ENCODE measurements at regions not wholly inside any gene's neighbourhood (a gene's known extent, or its start where the extent isn't known, plus 50 kb on each side); places are given as distances from the start of the nearest gene placed in this dataset.

DNA sequence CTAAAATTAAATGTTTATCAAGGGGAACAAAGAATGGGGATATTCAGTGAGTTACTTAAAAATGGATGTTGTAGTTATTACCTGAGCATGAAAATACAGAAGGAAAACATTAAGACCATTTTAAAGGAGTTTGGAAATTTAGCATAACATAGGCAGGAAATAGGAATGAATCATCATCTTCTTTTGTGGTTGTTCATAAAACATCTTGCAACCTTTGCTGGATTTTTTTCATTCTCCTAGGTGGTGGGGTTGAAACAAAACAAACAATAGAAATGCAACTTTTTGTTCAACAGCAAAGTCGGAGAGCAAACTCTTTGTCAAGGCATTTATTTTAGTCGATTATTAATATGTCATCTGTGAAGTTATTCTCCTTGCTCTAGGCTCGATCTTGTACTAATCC lies 275.1 kb downstream of the IPO8 start:
- Histone ChIP-seq H3K4me2 (replicated peaks; ENCODE audit: low read depth, low read length, poor library complexity, severe bottlenecking) (no peak overlapping the region), H3K27me3 (replicated peaks in 1 of 4; ENCODE audit: control extremely low read depth in 1 of 4, control insufficient read depth in 3 of 4, insufficient read depth in 4 of 4, low read length in 3 of 4) (no peaks in the 10 kb centered on the region), H3K79me2 (ENCODE audit: control insufficient read depth, insufficient read depth, low read length) (no peaks in the 10 kb centered on the region), H3K9ac (ENCODE audit: low read length) (no peak overlapping the region), H3K27ac (ENCODE audit: low read length in 2 of 2) (no peak overlapping the region), H3K4me3 (ENCODE audit: control extremely low read depth in 1 of 5, extremely low read depth in 1 of 5, insufficient read depth in 1 of 5, low read depth in 2 of 5, low read length in 4 of 5) (no peak overlapping the region), H3K9me3 (ENCODE audit: control extremely low read depth in 1 of 3, control insufficient read depth in 2 of 3, insufficient read depth in 1 of 3, low read length in 2 of 3) (no peaks in the 10 kb centered on the region), H4K20me1 (ENCODE audit: control insufficient read depth, insufficient read depth, low read length, poor library complexity, severe bottlenecking) (no peaks in the 10 kb centered on the region), H2AFZ (ENCODE audit: insufficient read depth, low read depth, low read length, poor library complexity, severe bottlenecking) (no peak overlapping the region), H3K4me1 (ENCODE audit: control insufficient read depth in 2 of 2, insufficient read depth in 2 of 2, low read length in 2 of 2) (no peaks in the 10 kb centered on the region), H3K36me3 (replicated peaks in 1 of 2; ENCODE audit: control extremely low read depth in 1 of 2, control insufficient read depth in 1 of 2, extremely low read depth in 1 of 2, insufficient read depth in 2 of 2, low read length in 1 of 2) (no peaks in the 10 kb centered on the region)
- peaks cover 2% of the 10 kb centered on the region for H3K9me3 Mint-ChIP-seq (ENCODE audit: insufficient read depth)
- no peak overlapping the region for H3K27ac Mint-ChIP-seq
- no CpG with 5 or more reads among the region's 3 CpGs for WGBS (ENCODE audit: insufficient coverage)
- ATAC-seq (ENCODE audit: low read depth) (no peak), DNase-seq (no peak)
- H3K4me1 Mint-ChIP-seq, result no peaks in the 10 kb centered on the region
- ChIA-PET POLR2A (no interaction called here), CTCF (no interaction called here)
- H3K27me3 Mint-ChIP-seq, result no peaks in the 10 kb centered on the region
- intact Hi-C loops (cut with micrococcal nuclease), result no loop called here
- no peak for TF ChIP-seq EZH2 (IDR thresholded peaks at IDR 0.05; ENCODE audit: borderline replicate concordance, insufficient read depth, low read depth, low read length, poor library complexity, severe bottlenecking)
- TF ChIP-seq, protein P1, sequence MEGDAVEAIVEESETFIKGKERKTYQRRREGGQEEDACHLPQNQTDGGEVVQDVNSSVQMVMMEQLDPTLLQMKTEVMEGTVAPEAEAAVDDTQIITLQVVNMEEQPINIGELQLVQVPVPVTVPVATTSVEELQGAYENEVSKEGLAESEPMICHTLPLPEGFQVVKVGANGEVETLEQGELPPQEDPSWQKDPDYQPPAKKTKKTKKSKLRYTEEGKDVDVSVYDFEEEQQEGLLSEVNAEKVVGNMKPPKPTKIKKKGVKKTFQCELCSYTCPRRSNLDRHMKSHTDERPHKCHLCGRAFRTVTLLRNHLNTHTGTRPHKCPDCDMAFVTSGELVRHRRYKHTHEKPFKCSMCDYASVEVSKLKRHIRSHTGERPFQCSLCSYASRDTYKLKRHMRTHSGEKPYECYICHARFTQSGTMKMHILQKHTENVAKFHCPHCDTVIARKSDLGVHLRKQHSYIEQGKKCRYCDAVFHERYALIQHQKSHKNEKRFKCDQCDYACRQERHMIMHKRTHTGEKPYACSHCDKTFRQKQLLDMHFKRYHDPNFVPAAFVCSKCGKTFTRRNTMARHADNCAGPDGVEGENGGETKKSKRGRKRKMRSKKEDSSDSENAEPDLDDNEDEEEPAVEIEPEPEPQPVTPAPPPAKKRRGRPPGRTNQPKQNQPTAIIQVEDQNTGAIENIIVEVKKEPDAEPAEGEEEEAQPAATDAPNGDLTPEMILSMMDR (IDR thresholded peaks at IDR 0.05), result no peak
- no peak overlapping the region for H3K4me3 Mint-ChIP-seq

DNA sequence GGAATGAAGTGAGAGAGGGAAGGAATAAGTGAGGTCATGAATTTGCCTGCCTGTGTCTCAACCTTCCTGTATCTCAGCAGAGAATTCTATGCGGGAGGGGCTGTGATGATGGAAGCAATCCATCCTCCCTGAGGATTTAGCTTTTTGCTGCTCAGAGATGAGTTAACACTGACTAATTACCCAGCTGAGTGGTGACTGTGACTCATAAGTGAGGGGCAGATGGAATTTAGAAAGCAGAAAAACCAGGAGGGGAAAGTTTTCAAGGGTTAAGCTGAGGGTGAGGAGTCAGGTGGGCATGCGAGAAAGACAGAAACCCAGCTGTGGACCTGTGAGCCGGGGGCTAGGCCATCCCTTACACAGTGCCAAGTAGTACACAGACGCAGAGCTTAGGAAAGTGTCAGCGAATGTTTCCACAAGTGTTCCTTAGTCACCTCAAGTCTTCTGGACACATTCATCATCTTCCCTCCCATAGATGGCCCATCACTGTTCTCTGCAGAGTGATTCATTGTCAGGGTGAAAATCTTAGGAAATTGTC lies 277.9 kb downstream of the IPO8 start:
- Mint-ChIP-seq H3K9me3 (ENCODE audit: insufficient read depth) (peaks cover under 1% of the 10 kb centered on the region), H3K4me1 (no peaks in the 10 kb centered on the region), H3K27ac (no peak overlapping the region), H3K4me3 (no peak overlapping the region), H3K27me3 (no peaks in the 10 kb centered on the region)
- no peak overlapping the region for H3K4me2 ChIP-seq (replicated peaks; ENCODE audit: low read depth, low read length, poor library complexity, severe bottlenecking)
- ChIA-PET CTCF (no interaction called here), POLR2A (no interaction called here)
- H3K4me3 ChIP-seq (ENCODE audit: control extremely low read depth in 1 of 5, extremely low read depth in 1 of 5, insufficient read depth in 1 of 5, low read depth in 2 of 5, low read length in 4 of 5), result no peak overlapping the region
- ATAC-seq (ENCODE audit: low read depth) (no peak), DNase-seq (no peak)
- H3K27ac ChIP-seq (ENCODE audit: low read length in 2 of 2), result no peak overlapping the region
- no peak overlapping the region for H2AFZ ChIP-seq (ENCODE audit: insufficient read depth, low read depth, low read length, poor library complexity, severe bottlenecking)
- intact Hi-C loops (cut with micrococcal nuclease), result no loop called here
- WGBS (ENCODE audit: insufficient coverage), result 80% methylated on average over 4 of the region's 5 CpGs
- H3K9ac ChIP-seq (ENCODE audit: low read length), result no peak overlapping the region
- TF ChIP-seq EZH2 (IDR thresholded peaks at IDR 0.05; ENCODE audit: borderline replicate concordance, insufficient read depth, low read depth, low read length, poor library complexity, severe bottlenecking), result no peak
- TF ChIP-seq, protein P1 (IDR thresholded peaks at IDR 0.05), result no peak
- no peaks in the 10 kb centered on the region for H3K27me3 ChIP-seq (replicated peaks in 1 of 4; ENCODE audit: control extremely low read depth in 1 of 4, control insufficient read depth in 3 of 4, insufficient read depth in 4 of 4, low read length in 3 of 4)
- no peaks in the 10 kb centered on the region for H4K20me1 ChIP-seq (ENCODE audit: control insufficient read depth, insufficient read depth, low read length, poor library complexity, severe bottlenecking)
- H3K79me2 ChIP-seq (ENCODE audit: control insufficient read depth, insufficient read depth, low read length), result no peaks in the 10 kb centered on the region
- H3K36me3 ChIP-seq (replicated peaks in 1 of 2; ENCODE audit: control extremely low read depth in 1 of 2, control insufficient read depth in 1 of 2, extremely low read depth in 1 of 2, insufficient read depth in 2 of 2, low read length in 1 of 2), result no peaks in the 10 kb centered on the region
- no peaks in the 10 kb centered on the region for H3K9me3 ChIP-seq (ENCODE audit: control extremely low read depth in 1 of 3, control insufficient read depth in 2 of 3, insufficient read depth in 1 of 3, low read length in 2 of 3)
- no peaks in the 10 kb centered on the region for H3K4me1 ChIP-seq (ENCODE audit: control insufficient read depth in 2 of 2, insufficient read depth in 2 of 2, low read length in 2 of 2)
